Activated CD4-positive, alpha-beta memory T cell treated with anti-CD3 and anti-CD28 coated beads, Interleukin-2, amount 10 ng/mL, durations not matched to agents 7 days and 5 days (primary cell): ENCODE measurements at regions not wholly inside any gene's neighbourhood (a gene's known extent, or its start where the extent isn't known, plus 50 kb on each side); places are given as distances from the start of the nearest gene placed in this dataset.

Experiments
- CTCF ChIA-PET: fragments of 350-600 bp; sonication (Branson Sonifier 250); formaldehyde crosslinking; loops from one replicate; lab custom pipeline; 2021; ENCODE audit warnings: antibody characterized with exemption, inconsistent platforms; lab: Charles Lee
- POLR2A ChIA-PET: fragments of 350-600 bp; sonication (Branson Sonifier 250); formaldehyde crosslinking; loops from one replicate; lab custom pipeline; 2021; ENCODE audit warnings: antibody characterized with exemption; lab: Charles Lee
- DNase-seq: peaks from one replicate; pipeline ENCODE4 v3.0.0-alpha.2; 2020
- H3K27ac Mint-ChIP-seq: one replicate; pipeline ENCODE4 v1.8.0; 2021; ENCODE audit warnings: mild to moderate bottlenecking, mixed read lengths
- H3K27me3 Mint-ChIP-seq: one replicate; pipeline ENCODE4 v1.8.0; 2021; ENCODE audit warnings: mixed read lengths
- H3K36me3 Mint-ChIP-seq: one replicate; pipeline ENCODE4 v1.8.0; 2021; ENCODE audit warnings: low read depth, mixed read lengths
- H3K4me1 Mint-ChIP-seq: one replicate; pipeline ENCODE4 v1.8.0; 2021; ENCODE audit warnings: mixed read lengths
- H3K4me3 Mint-ChIP-seq: one replicate; pipeline ENCODE4 v1.8.0; 2021; ENCODE audit warnings: mild to moderate bottlenecking, mixed read lengths
- H3K9me3 Mint-ChIP-seq: one replicate; pipeline ENCODE4 v1.8.0; 2021; ENCODE audit warnings: mixed read lengths

GRCh38 chr1:61536174-61537108, 188.5 kb downstream of the TM2D1 start:
- no peak for DNase-seq
- Mint-ChIP-seq H3K27me3 (peaks cover 3% of the 10 kb centered on the region), H3K9me3 (no peaks in the 10 kb centered on the region), H3K4me3 (no peak overlapping the region), H3K27ac (no peak overlapping the region), H3K4me1 (peaks cover 9% of the 10 kb centered on the region), H3K36me3 (no peaks in the 10 kb centered on the region)
- CTCF ChIA-PET = interaction anchor here (0.6 kb wide), 1 partner anchor 105 kb away, joined by 3 read pairs; no protein-coding TSS in a partner anchor
- POLR2A ChIA-PET = interaction anchor here (1.6 kb wide), 1 partner anchor 11 kb away, joined by 3 read pairs; no protein-coding TSS in a partner anchor

GRCh38 chr1:61534847-61535246, 190.1 kb downstream of the TM2D1 start:
- no peak for DNase-seq
- Mint-ChIP-seq H3K4me3 (no peak overlapping the region), H3K9me3 (no peaks in the 10 kb centered on the region), H3K27ac (no peak overlapping the region), H3K4me1 (peaks cover 9% of the 10 kb centered on the region), H3K36me3 (no peaks in the 10 kb centered on the region), H3K27me3 (no peaks in the 10 kb centered on the region)
- CTCF ChIA-PET = no interaction called here
- POLR2A ChIA-PET = no interaction called here

- H3K4me3 Mint-ChIP-seq = no peak overlapping the region
- H3K4me1 Mint-ChIP-seq = peaks cover 9% of the 10 kb centered on the region
- H3K27ac Mint-ChIP-seq = no peak overlapping the region
- ChIA-PET CTCF (no interaction called here), POLR2A (no interaction called here)
- no peaks in the 10 kb centered on the region for H3K27me3 Mint-ChIP-seq
- H3K9me3 Mint-ChIP-seq = no peaks in the 10 kb centered on the region
- DNase-seq = no peak
- H3K36me3 Mint-ChIP-seq = no peaks in the 10 kb centered on the region
These were observed 191.4 kb downstream of the TM2D1 start for GRCh38 chr1:61533546-61533945.

GRCh38 chr1:61531716-61532115, 193.2 kb downstream of the TM2D1 start:
- POLR2A ChIA-PET = no interaction called here
- Mint-ChIP-seq H3K4me1 (peaks cover 5% of the 10 kb centered on the region), H3K36me3 (no peaks in the 10 kb centered on the region)

GRCh38 chr1:61523893-61524605, 200.9 kb downstream of the TM2D1 start:
- no peaks in the 10 kb centered on the region for H3K4me1 Mint-ChIP-seq
- H3K36me3 Mint-ChIP-seq = no peaks in the 10 kb centered on the region
- peaks cover 19% of the 10 kb centered on the region for H3K27me3 Mint-ChIP-seq
- no peak overlapping the region for H3K4me3 Mint-ChIP-seq
- ChIA-PET POLR2A (no interaction called here), CTCF (no interaction called here)
- H3K9me3 Mint-ChIP-seq = no peaks in the 10 kb centered on the region
- no peak overlapping the region for H3K27ac Mint-ChIP-seq
- no peak for DNase-seq

More at GRCh38 chr1:61531716-61532115, 193.2 kb downstream of the TM2D1 start:
- Mint-ChIP-seq H3K27me3 (no peaks in the 10 kb centered on the region), H3K4me3 (no peak overlapping the region), H3K9me3 (no peaks in the 10 kb centered on the region), H3K27ac (no peak overlapping the region)
- CTCF ChIA-PET = no interaction called here
- DNase-seq = no peak

GRCh38 chr1:61523229-61523628, 201.7 kb downstream of the TM2D1 start:
- Mint-ChIP-seq H3K36me3 (no peaks in the 10 kb centered on the region), H3K9me3 (no peaks in the 10 kb centered on the region), H3K27ac (no peak overlapping the region), H3K4me3 (no peak overlapping the region), H3K27me3 (peaks cover 19% of the 10 kb centered on the region), H3K4me1 (no peaks in the 10 kb centered on the region)
- DNase-seq = no peak
- CTCF ChIA-PET = interaction anchor here (1.5 kb wide), 1 partner anchor 65 kb away, joined by 4 read pairs; no protein-coding TSS in a partner anchor
- POLR2A ChIA-PET = no interaction called here

- no peak overlapping the region for H3K27ac Mint-ChIP-seq
- H3K9me3 Mint-ChIP-seq = no peaks in the 10 kb centered on the region
- no peaks in the 10 kb centered on the region for H3K4me1 Mint-ChIP-seq
- H3K4me3 Mint-ChIP-seq = no peak overlapping the region
- POLR2A ChIA-PET = no interaction called here
- CTCF ChIA-PET = no interaction called here
- peaks cover 15% of the 10 kb centered on the region for H3K27me3 Mint-ChIP-seq
- DNase-seq = no peak
- no peaks in the 10 kb centered on the region for H3K36me3 Mint-ChIP-seq
These were observed 204.5 kb downstream of the TM2D1 start for GRCh38 chr1:61520401-61520800.

DNA sequence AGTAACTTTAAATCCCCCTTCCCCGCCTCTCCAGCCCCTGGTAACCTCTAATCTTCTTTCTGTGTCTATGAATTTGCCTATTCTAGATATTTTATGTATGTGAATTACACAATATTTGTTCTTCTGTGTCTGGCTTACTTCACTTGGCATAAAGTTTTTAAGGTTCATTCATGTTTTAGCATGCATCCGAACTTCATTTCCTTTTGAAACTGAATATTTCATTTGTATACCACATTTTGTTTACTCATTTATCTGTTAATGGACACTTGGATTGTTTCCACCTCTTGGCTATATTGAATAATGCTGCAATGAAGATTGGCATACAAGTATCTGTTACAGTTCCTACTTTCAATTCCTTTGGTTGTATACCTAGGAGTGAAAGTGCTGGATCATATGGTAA, 205.3 kb downstream of the TM2D1 start:
- DNase-seq = no peak
- Mint-ChIP-seq H3K27me3 (peaks cover 11% of the 10 kb centered on the region), H3K4me3 (no peak overlapping the region), H3K36me3 (no peaks in the 10 kb centered on the region), H3K9me3 (no peaks in the 10 kb centered on the region), H3K4me1 (no peaks in the 10 kb centered on the region), H3K27ac (no peak overlapping the region)
- CTCF ChIA-PET = no interaction called here
- POLR2A ChIA-PET = no interaction called here

GRCh38 chr1:61518670-61519400, 206.1 kb downstream of the TM2D1 start:
- ChIA-PET CTCF (no interaction called here), POLR2A (no interaction called here)
- no peak overlapping the region for H3K27ac Mint-ChIP-seq
- no peaks in the 10 kb centered on the region for H3K4me1 Mint-ChIP-seq
- no peaks in the 10 kb centered on the region for H3K36me3 Mint-ChIP-seq
- H3K27me3 Mint-ChIP-seq = peaks cover 11% of the 10 kb centered on the region
- no peak for DNase-seq
- no peak overlapping the region for H3K4me3 Mint-ChIP-seq
- no peaks in the 10 kb centered on the region for H3K9me3 Mint-ChIP-seq

DNA sequence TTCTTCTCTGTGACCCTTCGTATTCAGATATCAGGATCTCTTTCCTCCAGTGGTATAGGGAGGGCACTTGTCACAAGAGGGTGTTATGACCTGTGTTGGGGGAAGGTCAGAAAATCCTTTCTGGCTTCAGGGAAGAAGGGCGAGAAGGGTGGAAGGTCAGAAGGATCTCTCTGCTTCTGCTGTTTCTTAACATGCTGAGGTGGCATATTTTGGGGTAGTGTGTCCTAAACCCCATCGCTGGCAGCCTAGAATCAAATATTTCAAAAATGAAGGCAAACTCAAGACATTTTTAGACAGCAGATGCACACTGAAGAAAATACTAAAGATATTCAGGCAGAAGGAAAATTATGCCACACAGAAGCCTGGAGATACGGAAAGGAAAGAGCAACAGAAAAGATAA, 207.6 kb downstream of the TM2D1 start:
- no peaks in the 10 kb centered on the region for H3K9me3 Mint-ChIP-seq
- DNase-seq = no peak
- H3K27ac Mint-ChIP-seq = no peak overlapping the region
- no peaks in the 10 kb centered on the region for H3K36me3 Mint-ChIP-seq
- no peak overlapping the region for H3K4me3 Mint-ChIP-seq
- no peaks in the 10 kb centered on the region for H3K4me1 Mint-ChIP-seq
- ChIA-PET CTCF (no interaction called here), POLR2A (no interaction called here)
- peaks cover 9% of the 10 kb centered on the region for H3K27me3 Mint-ChIP-seq

- H3K9me3 Mint-ChIP-seq = no peaks in the 10 kb centered on the region
- H3K4me3 Mint-ChIP-seq = no peak overlapping the region
- no peak for DNase-seq
- no peaks in the 10 kb centered on the region for H3K4me1 Mint-ChIP-seq
- ChIA-PET POLR2A (interaction anchor here (0.6 kb wide), 1 partner anchor 1053 kb away, joined by 3 read pairs; no protein-coding TSS in a partner anchor), CTCF (no interaction called here)
- peaks cover 6% of the 10 kb centered on the region for H3K27me3 Mint-ChIP-seq
- H3K36me3 Mint-ChIP-seq = no peaks in the 10 kb centered on the region
- no peak overlapping the region for H3K27ac Mint-ChIP-seq
These were observed 209.8 kb downstream of the TM2D1 start for GRCh38 chr1:61515096-61515495.
